ENCODE measurements at regions not wholly inside any gene's neighbourhood (a gene's known extent, or its start where the extent isn't known, plus 50 kb on each side); places are given as distances from the start of the nearest gene placed in this dataset. TPM values are rescaled to one million over a fixed set of nuclear protein-coding genes. Genes with fewer than 3 reads are reported as not detected.
"Not testable (repeated sequence)": the region's sequence is repeated elsewhere in the genome, so short reads cannot be mapped to it uniquely, and the experiment has no call there.

DNA sequence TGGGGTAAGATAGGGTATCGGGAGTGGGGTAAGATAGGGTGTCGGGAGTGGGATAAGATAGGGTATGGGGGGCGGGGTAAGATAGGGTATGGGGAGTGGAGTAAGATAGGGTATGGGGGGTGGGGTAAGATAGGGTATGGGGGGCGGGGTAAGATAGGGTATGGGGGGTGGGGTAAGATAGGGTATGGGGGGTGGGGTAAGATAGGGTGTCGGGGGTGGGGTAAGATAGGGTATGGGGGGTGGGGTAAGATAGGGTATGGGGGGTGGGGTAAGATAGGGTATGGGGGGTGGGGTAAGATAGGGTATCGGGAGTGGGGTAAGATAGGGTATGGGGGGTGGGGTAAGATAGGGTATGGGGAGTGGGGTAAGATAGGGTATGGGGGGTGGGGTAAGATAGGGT, 269.5 kb downstream of the TCERG1L start:
- DNase-seq; H3K4me3 Mint-ChIP-seq; H3K36me3 Mint-ChIP-seq (ENCODE audit: low read depth); H3K4me1 Mint-ChIP-seq; CTCF ChIA-PET; H3K27me3 Mint-ChIP-seq; POLR2A ChIA-PET; H3K27ac Mint-ChIP-seq; H3K9me3 Mint-ChIP-seq: not testable (repeated sequence)

Small RNAs in the stretch of these regions (microRNA-seq; reads per million reads assigned to microRNA genes)
- not detected for gene MIR378C (ENCODE audit: borderline microRNAs expressed, borderline replicate concordance)
